SKM-1 (cell line): ENCODE measurements at regions not wholly inside any gene's neighbourhood (a gene's known extent, or its start where the extent isn't known, plus 50 kb on each side); places are given as distances from the start of the nearest gene placed in this dataset.
"Not testable (repeated sequence)": the region's sequence is repeated elsewhere in the genome, so short reads cannot be mapped to it uniquely, and the experiment has no call there.

Experiments used
- DNase-seq: peaks from one replicate; lab custom pipeline; 2025; ENCODE audit not compliant: unreplicated experiment; lab: John Stamatoyannopoulos, UW

DNA sequence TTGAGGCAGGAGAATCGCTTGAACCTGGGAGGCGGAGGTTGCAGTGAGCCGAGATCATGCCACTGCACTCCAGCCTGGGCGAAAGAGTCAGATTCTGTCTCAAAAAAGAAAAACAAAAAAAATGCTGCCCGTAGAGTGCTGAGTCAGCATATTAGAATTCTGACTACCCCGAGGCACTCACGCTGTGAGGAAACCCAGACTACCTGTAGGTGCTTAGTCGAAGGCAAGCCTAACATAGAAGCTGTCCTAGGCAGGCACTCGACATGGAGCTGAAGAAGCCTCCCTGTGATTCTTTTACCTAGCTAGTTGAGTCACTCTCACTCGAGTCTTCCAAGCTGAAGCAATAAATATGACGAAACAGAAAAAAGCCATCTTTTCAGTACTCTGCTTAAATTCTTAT, 1323.2 kb upstream of the DDX18 start:
- DNase-seq, result no peak

- no peak for DNase-seq
These were observed 1315.1 kb upstream of the DDX18 start for GRCh38 chr2:116499389-116499788.

- DNase-seq, result peak; percentile 48
These were observed 1304.3 kb upstream of the DDX18 start for GRCh38 chr2:116510117-116510671.

DNA sequence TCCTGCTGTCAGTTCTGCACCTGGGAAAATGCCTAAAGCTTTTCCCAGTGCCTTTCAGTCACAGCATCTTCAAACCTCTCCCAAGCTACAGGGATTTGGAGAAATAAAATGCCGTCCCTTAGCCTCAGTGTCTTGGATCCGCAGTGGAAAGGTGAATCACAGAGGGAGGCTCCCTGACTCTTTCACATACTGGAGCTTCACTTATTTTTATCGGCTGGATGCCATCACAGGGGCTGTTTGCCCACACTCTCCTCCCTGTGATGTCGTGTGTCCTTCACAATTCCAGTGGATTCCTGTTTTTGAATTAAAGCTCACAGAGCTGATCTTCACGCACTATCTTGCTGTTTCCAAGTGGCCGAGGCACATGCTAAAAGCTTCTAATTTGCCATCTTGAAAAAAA, 1303.1 kb upstream of the DDX18 start:
- DNase-seq, result no peak

- no peak for DNase-seq
These were observed 1300.5 kb upstream of the DDX18 start for GRCh38 chr2:116513991-116514390.

GRCh38 chr2:116517936-116518335, 1296.6 kb upstream of the DDX18 start:
- DNase-seq, result no peak

GRCh38 chr2:116537811-116538210, 1276.7 kb upstream of the DDX18 start:
- DNase-seq, result no peak

GRCh38 chr2:116545286-116546068, 1269.0 kb upstream of the DDX18 start:
- DNase-seq, result no peak

GRCh38 chr2:116552738-116553419, 1261.6 kb upstream of the DDX18 start:
- not testable (repeated sequence) for DNase-seq

DNA sequence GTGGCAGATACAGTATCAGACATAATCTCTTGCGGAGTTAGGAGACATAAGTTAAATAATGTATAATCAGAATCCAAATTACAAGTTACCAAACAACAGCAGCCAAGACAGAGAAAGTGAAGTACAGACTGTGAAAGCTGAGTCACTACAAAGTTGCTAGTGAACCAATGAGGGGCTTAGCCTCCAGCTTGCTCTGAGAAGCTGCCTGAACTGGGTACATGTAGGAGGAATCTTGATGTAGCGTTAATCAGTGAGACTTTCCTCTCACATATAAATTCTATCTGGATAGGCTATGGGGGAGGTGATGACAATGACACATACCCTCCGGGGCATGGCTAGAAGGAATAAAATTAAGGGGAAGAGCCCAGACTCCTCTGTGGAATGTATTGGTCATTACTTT, 1234.3 kb upstream of the DDX18 start:
- no peak for DNase-seq

DNA sequence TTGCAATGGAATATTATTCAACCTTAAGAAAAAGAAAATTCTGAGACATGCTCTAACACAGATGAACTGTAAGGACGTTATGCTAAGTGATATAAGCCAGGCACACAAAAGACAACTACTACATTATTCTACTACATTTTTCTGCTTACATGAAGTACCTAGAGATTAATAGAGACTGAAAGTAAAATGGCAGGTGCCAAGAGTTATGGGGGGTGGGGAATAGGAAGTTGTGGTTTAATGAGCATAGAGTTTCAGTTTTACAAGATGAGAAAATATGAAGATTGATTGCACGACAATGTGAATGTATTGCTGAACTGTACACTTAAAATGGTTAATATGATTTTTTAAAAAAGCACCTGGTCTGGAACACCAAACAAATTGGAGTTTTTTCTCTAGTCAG, 1231.6 kb upstream of the DDX18 start:
- DNase-seq, result no peak

GRCh38 chr2:116585669-116586327, 1228.7 kb upstream of the DDX18 start:
- DNase-seq, result no peak

GRCh38 chr2:116586328-116586689, 1228.2 kb upstream of the DDX18 start:
- DNase-seq, result no peak
